ENCODE measurements at regions not wholly inside any gene's neighbourhood (a gene's known extent, or its start where the extent isn't known, plus 50 kb on each side); places are given as distances from the start of the nearest gene placed in this dataset.

GRCh38 chr16:35746963-35747657 lies 2287.7 kb downstream of the TP53TG3F start:
- no peak for TF ChIP-seq CTCF (IDR thresholded peaks at IDR 0.05 in 8 of 11, conservative IDR thresholded peaks at IDR 0.05 in 3 of 11)
- no peak for TF ChIP-seq POLR2A (IDR thresholded peaks at IDR 0.05)
